Retinal pigment epithelial cell (primary cell): ENCODE measurements at regions not wholly inside any gene's neighbourhood (a gene's known extent, or its start where the extent isn't known, plus 50 kb on each side); places are given as distances from the start of the nearest gene placed in this dataset.

Experiments
- DNase-seq: peaks from one replicate; pipeline ENCODE4 v3.0.0-alpha.2; 2010; ENCODE audit warnings: low read depth
- H3K4me3 ChIP-seq: 2 replicates; pipeline ENCODE4 v1.5.1; 2011; ENCODE audit warnings: mild to moderate bottlenecking, low read length, control low read depth, moderate library complexity
- CTCF ChIP-seq: conservative IDR thresholded peaks from 2 replicates; pipeline ENCODE4 v1.5.1; 2011; ENCODE audit warnings: low read depth, low read length, control low read depth, inconsistent platforms

GRCh38 chr11:38988908-38989307 lies 2390.9 kb upstream of the RAG2 start:
- DNase-seq = no peak
- no peak for TF ChIP-seq CTCF
- no peak overlapping the region for H3K4me3 ChIP-seq

GRCh38 chr11:38972220-38972619 lies 2374.2 kb upstream of the RAG2 start:
- no peak for TF ChIP-seq CTCF
- no peak for DNase-seq
- H3K4me3 ChIP-seq = no peak overlapping the region

GRCh38 chr11:38971141-38971540 lies 2373.1 kb upstream of the RAG2 start:
- H3K4me3 ChIP-seq = no peak overlapping the region
- no peak for DNase-seq
- no peak for TF ChIP-seq CTCF

- no peak for TF ChIP-seq CTCF
- no peak overlapping the region for H3K4me3 ChIP-seq
- no peak for DNase-seq
Measured at GRCh38 chr11:38968951-38969350, 2370.9 kb upstream of the RAG2 start.

GRCh38 chr11:38952698-38953097 lies 2354.7 kb upstream of the RAG2 start:
- no peak for TF ChIP-seq CTCF
- DNase-seq = no peak
- no peak overlapping the region for H3K4me3 ChIP-seq

- no peak for DNase-seq
- no peak for TF ChIP-seq CTCF
Measured at GRCh38 chr11:38950867-38951266, 2352.8 kb upstream of the RAG2 start.

GRCh38 chr11:38948392-38948791 lies 2350.4 kb upstream of the RAG2 start:
- DNase-seq = no peak
- no peak overlapping the region for H3K4me3 ChIP-seq
- no peak for TF ChIP-seq CTCF

More at GRCh38 chr11:38950867-38951266, 2352.8 kb upstream of the RAG2 start:
- H3K4me3 ChIP-seq = no peak overlapping the region
